HG02763 (cell line): ENCODE measurements at regions not wholly inside any gene's neighbourhood (a gene's known extent, or its start where the extent isn't known, plus 50 kb on each side); places are given as distances from the start of the nearest gene placed in this dataset.

Experiments used
- ATAC-seq: cut with Tn5 transposase; IDR thresholded peaks from one replicate; pipeline ENCODE4 v1.9.1; 2021; ENCODE audit warnings: mild to moderate bottlenecking, moderate library complexity; ENCODE audit not compliant: unreplicated experiment

- ATAC-seq, result no peak
Observed at GRCh38 chr7:106196460-106197021, 84.4 kb upstream of the SYPL1 start.

GRCh38 chr7:106193661-106194060, 81.5 kb upstream of the SYPL1 start:
- ATAC-seq, result no peak

- no peak for ATAC-seq
Observed at GRCh38 chr7:106190589-106191330, 78.6 kb upstream of the SYPL1 start.

GRCh38 chr7:106187613-106188350, 75.7 kb upstream of the SYPL1 start:
- no peak for ATAC-seq

- no peak for ATAC-seq
Observed at GRCh38 chr7:106185719-106186118, 73.6 kb upstream of the SYPL1 start.

- ATAC-seq, result no peak
Observed at GRCh38 chr7:106183952-106184351, 71.8 kb upstream of the SYPL1 start.

- ATAC-seq, result no peak
Observed at GRCh38 chr7:106182904-106183303, 70.8 kb upstream of the SYPL1 start.

- no peak for ATAC-seq
Observed at GRCh38 chr7:106181658-106182265, 69.7 kb upstream of the SYPL1 start.

GRCh38 chr7:106180721-106181120, 68.6 kb upstream of the SYPL1 start:
- no peak for ATAC-seq

- ATAC-seq, result no peak
Observed at GRCh38 chr7:106179256-106179655, 67.1 kb upstream of the SYPL1 start.

GRCh38 chr7:106178593-106179134, 66.6 kb upstream of the SYPL1 start:
- ATAC-seq, result no peak

GRCh38 chr7:106177738-106178592, 65.9 kb upstream of the SYPL1 start:
- no peak for ATAC-seq

- no peak for ATAC-seq
Observed at GRCh38 chr7:106177300-106177690, 65.2 kb upstream of the SYPL1 start.

GRCh38 chr7:106176414-106177299, 64.5 kb upstream of the SYPL1 start:
- ATAC-seq, result peak; percentile 67

GRCh38 chr7:106175507-106175906, 63.4 kb upstream of the SYPL1 start:
- no peak for ATAC-seq

GRCh38 chr7:106170651-106171050, 58.5 kb upstream of the SYPL1 start:
- ATAC-seq, result no peak

- no peak for ATAC-seq
Observed at GRCh38 chr7:106169821-106170610, 57.9 kb upstream of the SYPL1 start.

GRCh38 chr7:106167439-106168136, 55.5 kb upstream of the SYPL1 start:
- no peak for ATAC-seq
